Adrenal gland (tissue), 5 donors: ENCODE measurements at regions not wholly inside any gene's neighbourhood (a gene's known extent, or its start where the extent isn't known, plus 50 kb on each side); places are given as distances from the start of the nearest gene placed in this dataset.

Source experiments
- POLR2A ChIP-seq, 2 donors: fragments of 450-650 bp; IDR thresholded peaks; one replicate each; pipeline ENCODE4 v1.6.1; 2017; ENCODE audit warnings: antibody characterized with exemption in 2 of 2, mild to moderate bottlenecking in 2 of 2, moderate library complexity in 1 of 2
- TF ChIP-seq, protein P1 (sequence below), 6 experiments: fragments of 450-650 bp in 4 of 6; fragments of 200-600 bp in 2 of 6; sonication (generic) in 1 of 6; IDR thresholded peaks; 1 replicate in 5 of 6; 2 replicates in 1 of 6; pipeline versions ENCODE4 v1.5.1 to v1.8.0; 2016 to 2021; ENCODE audit warnings: antibody characterized with exemption in 6 of 6, mild to moderate bottlenecking in 2 of 6, moderate library complexity in 1 of 6
- donor health status: DM: no; HTN: no; CAD: no.

GRCh38 chr5:31100047-31100575 lies 93.4 kb upstream of the CDH6 start:
- TF ChIP-seq, protein P1, sequence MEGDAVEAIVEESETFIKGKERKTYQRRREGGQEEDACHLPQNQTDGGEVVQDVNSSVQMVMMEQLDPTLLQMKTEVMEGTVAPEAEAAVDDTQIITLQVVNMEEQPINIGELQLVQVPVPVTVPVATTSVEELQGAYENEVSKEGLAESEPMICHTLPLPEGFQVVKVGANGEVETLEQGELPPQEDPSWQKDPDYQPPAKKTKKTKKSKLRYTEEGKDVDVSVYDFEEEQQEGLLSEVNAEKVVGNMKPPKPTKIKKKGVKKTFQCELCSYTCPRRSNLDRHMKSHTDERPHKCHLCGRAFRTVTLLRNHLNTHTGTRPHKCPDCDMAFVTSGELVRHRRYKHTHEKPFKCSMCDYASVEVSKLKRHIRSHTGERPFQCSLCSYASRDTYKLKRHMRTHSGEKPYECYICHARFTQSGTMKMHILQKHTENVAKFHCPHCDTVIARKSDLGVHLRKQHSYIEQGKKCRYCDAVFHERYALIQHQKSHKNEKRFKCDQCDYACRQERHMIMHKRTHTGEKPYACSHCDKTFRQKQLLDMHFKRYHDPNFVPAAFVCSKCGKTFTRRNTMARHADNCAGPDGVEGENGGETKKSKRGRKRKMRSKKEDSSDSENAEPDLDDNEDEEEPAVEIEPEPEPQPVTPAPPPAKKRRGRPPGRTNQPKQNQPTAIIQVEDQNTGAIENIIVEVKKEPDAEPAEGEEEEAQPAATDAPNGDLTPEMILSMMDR (IDR thresholded peaks at IDR 0.05) = no peak
- no peak for TF ChIP-seq POLR2A (IDR thresholded peaks at IDR 0.05)
